Smooth muscle cell (in vitro differentiated cells): ENCODE measurements at regions not wholly inside any gene's neighbourhood (a gene's known extent, or its start where the extent isn't known, plus 50 kb on each side); places are given as distances from the start of the nearest gene placed in this dataset.

Experiments used
- DNase-seq: peaks from one replicate; lab custom pipeline; 2025; ENCODE audit not compliant: unreplicated experiment; lab: John Stamatoyannopoulos, UW
- H2AFZ ChIP-seq: fragments of 200-600 bp; sonication (generic); 2 replicates; pipeline ENCODE4 v1.6.0; 2016; ENCODE audit warnings: antibody characterized with exemption, low read depth, mild to moderate bottlenecking
- H3F3A ChIP-seq: fragments of 200-600 bp; sonication (generic); 2 replicates; pipeline ENCODE4 v1.6.0; 2017; ENCODE audit warnings: antibody characterized with exemption, low read depth
- H3K27ac ChIP-seq: fragments of 200-600 bp; sonication (generic); 2 replicates; pipeline ENCODE4 v1.5.1; 2016; ENCODE audit warnings: low read depth, mild to moderate bottlenecking
- H3K27me3 ChIP-seq: fragments of 200-600 bp; sonication (generic); 2 replicates; pipeline ENCODE4 v1.6.1; 2016; ENCODE audit warnings: low read depth, mild to moderate bottlenecking
- H3K36me3 ChIP-seq: fragments of 200-600 bp; sonication (generic); 2 replicates; pipeline ENCODE4 v1.5.1; 2016; ENCODE audit warnings: low read depth
- H3K4me1 ChIP-seq: fragments of 200-600 bp; sonication (generic); 2 replicates; pipeline ENCODE4 v1.5.1; 2016; ENCODE audit warnings: low read depth
- H3K4me2 ChIP-seq: fragments of 200-600 bp; sonication (generic); 2 replicates; pipeline ENCODE4 v1.6.0; 2016; ENCODE audit warnings: mild to moderate bottlenecking
- H3K4me3 ChIP-seq: fragments of 200-600 bp; sonication (generic); 2 replicates; pipeline ENCODE4 v1.5.1; 2016; ENCODE audit warnings: mild to moderate bottlenecking
- H3K79me2 ChIP-seq: fragments of 200-600 bp; sonication (generic); 2 replicates; pipeline ENCODE4 v1.6.0; 2016; ENCODE audit warnings: low read depth, mild to moderate bottlenecking
- H3K9ac ChIP-seq: fragments of 200-600 bp; sonication (generic); 2 replicates; pipeline ENCODE4 v1.6.0; 2016; ENCODE audit warnings: low read depth
- H3K9me3 ChIP-seq: fragments of 200-600 bp; sonication (generic); replicated peaks from 2 replicates; pipeline ENCODE4 v1.5.1; 2016; ENCODE audit warnings: low read depth
- H4K20me1 ChIP-seq: fragments of 200-600 bp; sonication (generic); 2 replicates; pipeline ENCODE4 v1.6.0; 2016; ENCODE audit warnings: low read depth
- CTCF ChIP-seq: fragments of 200-600 bp; sonication (generic); IDR thresholded peaks from 2 replicates; pipeline ENCODE4 v1.5.1; 2017; ENCODE audit warnings: borderline replicate concordance, mild to moderate bottlenecking, antibody characterized with exemption; ENCODE audit not compliant: insufficient read depth, poor library complexity, severe bottlenecking
- WGBS: methylation state at CpG from one replicate; pipeline ENCODE4 v1.1.7; 2016; ENCODE audit warnings: low lambda C conversion rate; 5-methylcytosine and 5-hydroxymethylcytosine counted together

GRCh38 chr12:128191380-128191779 lies 75.6 kb upstream of the TMEM132C start:
- no peak overlapping the region for H3K27ac ChIP-seq
- no peaks in the 10 kb centered on the region for H3F3A ChIP-seq
- no peak overlapping the region for H2AFZ ChIP-seq
- H3K4me3 ChIP-seq = no peak overlapping the region
- H3K9me3 ChIP-seq = no peaks in the 10 kb centered on the region
- DNase-seq = no peak
- H3K27me3 ChIP-seq = no peaks in the 10 kb centered on the region
- H3K4me2 ChIP-seq = no peak overlapping the region
- H3K4me1 ChIP-seq = no peaks in the 10 kb centered on the region
- WGBS = 84% methylated on average over 14 of the region's 14 CpGs
- H3K9ac ChIP-seq = no peak overlapping the region
- H4K20me1 ChIP-seq = no peaks in the 10 kb centered on the region
- H3K36me3 ChIP-seq = no peaks in the 10 kb centered on the region
- no peak for TF ChIP-seq CTCF
- no peaks in the 10 kb centered on the region for H3K79me2 ChIP-seq

- H3F3A ChIP-seq = no peaks in the 10 kb centered on the region
- H3K9me3 ChIP-seq = no peaks in the 10 kb centered on the region
These were observed 62.3 kb upstream of the TMEM132C start for GRCh38 chr12:128204711-128205110.

GRCh38 chr12:128205145-128205544 lies 61.8 kb upstream of the TMEM132C start:
- Histone ChIP-seq H3K27me3 (no peaks in the 10 kb centered on the region), H3K27ac (no peak overlapping the region), H3K4me2 (no peak overlapping the region), H3K9me3 (no peaks in the 10 kb centered on the region), H3K4me1 (no peaks in the 10 kb centered on the region), H3K9ac (no peak overlapping the region), H3K79me2 (no peaks in the 10 kb centered on the region), H3F3A (no peaks in the 10 kb centered on the region), H2AFZ (no peak overlapping the region), H4K20me1 (no peaks in the 10 kb centered on the region), H3K4me3 (no peak overlapping the region), H3K36me3 (no peaks in the 10 kb centered on the region)
- no peak for DNase-seq
- WGBS = 100% methylated on average over 3 of the region's 3 CpGs
- TF ChIP-seq CTCF = no peak

More at GRCh38 chr12:128204711-128205110, 62.3 kb upstream of the TMEM132C start:
- no peaks in the 10 kb centered on the region for H3K79me2 ChIP-seq
- H3K4me1 ChIP-seq = no peaks in the 10 kb centered on the region
- WGBS = 85% methylated on average over 7 of the region's 7 CpGs
- H3K4me2 ChIP-seq = no peak overlapping the region
- H3K4me3 ChIP-seq = no peak overlapping the region
- no peaks in the 10 kb centered on the region for H3K27me3 ChIP-seq
- no peak overlapping the region for H3K27ac ChIP-seq
- H3K36me3 ChIP-seq = no peaks in the 10 kb centered on the region
- H2AFZ ChIP-seq = no peak overlapping the region
- no peaks in the 10 kb centered on the region for H4K20me1 ChIP-seq
- no peak for TF ChIP-seq CTCF
- no peak overlapping the region for H3K9ac ChIP-seq
- DNase-seq = no peak

GRCh38 chr12:128205758-128206157 lies 61.2 kb upstream of the TMEM132C start:
- Histone ChIP-seq H3K79me2 (no peaks in the 10 kb centered on the region), H3F3A (no peaks in the 10 kb centered on the region), H3K9me3 (no peaks in the 10 kb centered on the region), H3K4me2 (no peak overlapping the region), H3K4me3 (no peak overlapping the region), H3K9ac (no peak overlapping the region), H3K36me3 (no peaks in the 10 kb centered on the region), H3K27me3 (no peaks in the 10 kb centered on the region), H2AFZ (no peak overlapping the region), H3K4me1 (no peaks in the 10 kb centered on the region), H3K27ac (no peak overlapping the region), H4K20me1 (no peaks in the 10 kb centered on the region)
- no peak for DNase-seq
- 84% methylated on average over 7 of the region's 7 CpGs for WGBS
- TF ChIP-seq CTCF = no peak
